HEK293T (cell line): ENCODE measurements at regions not wholly inside any gene's neighbourhood (a gene's known extent, or its start where the extent isn't known, plus 50 kb on each side); places are given as distances from the start of the nearest gene placed in this dataset.

Source experiments
- BHLHE40 ChIP-seq: fragments of 450-650 bp; IDR thresholded peaks from 2 replicates; pipeline ENCODE4 v1.6.1; 2016; ENCODE audit warnings: mild to moderate bottlenecking, moderate library complexity, borderline replicate concordance
- CTBP1 ChIP-seq: fragments of 450-650 bp; IDR thresholded peaks from 2 replicates; pipeline ENCODE4 v1.6.1; 2016; ENCODE audit warnings: borderline replicate concordance
- ELF4 ChIP-seq: fragments of 450-650 bp; IDR thresholded peaks from 2 replicates; pipeline ENCODE4 v1.6.1; 2017; ENCODE audit warnings: antibody characterized with exemption
- FOXA1 ChIP-seq: fragments of 450-650 bp; IDR thresholded peaks from 2 replicates; pipeline ENCODE4 v1.6.1; 2016; ENCODE audit warnings: mild to moderate bottlenecking
- FOXM1 ChIP-seq: fragments of 450-650 bp; IDR thresholded peaks from 2 replicates; pipeline ENCODE4 v1.6.1; 2017; ENCODE audit warnings: mild to moderate bottlenecking, borderline replicate concordance
- L3MBTL2 ChIP-seq: fragments of 450-650 bp; conservative IDR thresholded peaks from 2 replicates; pipeline ENCODE4 v1.6.1; 2016; ENCODE audit warnings: mild to moderate bottlenecking
- LEF1 ChIP-seq: fragments of 450-650 bp; IDR thresholded peaks from 2 replicates; pipeline ENCODE4 v1.6.1; 2017; ENCODE audit warnings: mild to moderate bottlenecking, borderline replicate concordance
- SUZ12 ChIP-seq: fragments of 450-650 bp; IDR thresholded peaks from 2 replicates; pipeline ENCODE4 v1.6.1; 2016; ENCODE audit warnings: mild to moderate bottlenecking
- TARDBP ChIP-seq: fragments of 450-650 bp; IDR thresholded peaks from 2 replicates; pipeline ENCODE4 v1.6.1; 2016
- ZNF384 ChIP-seq: fragments of 450-650 bp; IDR thresholded peaks from 2 replicates; pipeline ENCODE4 v1.6.1; 2016

- TF ChIP-seq FOXA1 (no peak), ELF4 (no peak), CTBP1 (no peak), SUZ12 (no peak), TARDBP (no peak), LEF1 (no peak), FOXM1 (no peak), ZNF384 (no peak), L3MBTL2 (no peak), BHLHE40 (no peak)
These were observed 164.1 kb downstream of the IRX2 start for GRCh38 chr5:2587189-2588031.
